Liver (tissue), 8 donors: ENCODE measurements at regions not wholly inside any gene's neighbourhood (a gene's known extent, or its start where the extent isn't known, plus 50 kb on each side); places are given as distances from the start of the nearest gene placed in this dataset.

Experiments
- DNase-seq: peaks from one replicate; pipeline ENCODE4 v3.0.0-alpha.2; 2017; ENCODE audit warnings: low spot score
- H3K27ac ChIP-seq, 2 donors: one replicate each; pipeline ENCODE4 v1.7.0; 2013; ENCODE audit warnings: inconsistent platforms in 2 of 2, low read length in 2 of 2, control low read depth in 1 of 2, low read depth in 1 of 2, mild to moderate bottlenecking in 1 of 2
- H3K27me3 ChIP-seq, 4 donors: one replicate each; pipeline versions ENCODE4 v1.6.1 to v1.7.0; 2013; ENCODE audit warnings: low read length in 3 of 4, inconsistent platforms in 1 of 4, mild to moderate bottlenecking in 1 of 4, moderate library complexity in 1 of 4; ENCODE audit not compliant: control insufficient read depth in 4 of 4, insufficient read depth in 4 of 4
- H3K36me3 ChIP-seq, 4 donors: one replicate each; pipeline versions ENCODE4 v1.6.1 to v1.7.0; 2013; ENCODE audit warnings: low read length in 3 of 4, mild to moderate bottlenecking in 3 of 4, low read depth in 1 of 4, moderate library complexity in 1 of 4; ENCODE audit not compliant: control insufficient read depth in 4 of 4, insufficient read depth in 3 of 4
- H3K4me1 ChIP-seq, 4 donors: one replicate each; pipeline versions ENCODE4 v1.6.1 to v1.7.0; 2013; ENCODE audit warnings: low read length in 3 of 4, mild to moderate bottlenecking in 3 of 4, moderate library complexity in 1 of 4; ENCODE audit not compliant: control insufficient read depth in 4 of 4, insufficient read depth in 4 of 4
- H3K4me3 ChIP-seq, 3 donors: one replicate each; pipeline versions ENCODE4 v1.6.1 to v1.7.0; 2013; ENCODE audit warnings: low read length in 3 of 3, control low read depth in 1 of 3, low read depth in 1 of 3, mild to moderate bottlenecking in 1 of 3
- H3K9ac ChIP-seq, 2 donors: one replicate each; pipeline ENCODE4 v1.7.0; 2013; ENCODE audit warnings: low read length in 2 of 2, mild to moderate bottlenecking in 2 of 2, moderate library complexity in 2 of 2, control low read depth in 1 of 2, low read depth in 1 of 2
- H3K9me3 ChIP-seq, 4 donors: one replicate each; pipeline versions ENCODE4 v1.6.1 to v1.7.0; 2013; ENCODE audit warnings: low read length in 3 of 4; ENCODE audit not compliant: control insufficient read depth in 4 of 4
- CTCF ChIP-seq: fragments of 150-350 bp; IDR thresholded peaks from 2 replicates; pipeline ENCODE4 v1.5.1; 2017; ENCODE audit warnings: improper control_type of control experiment, low read depth, low read length; ENCODE audit not compliant: missing input control
- FOXA1 ChIP-seq: IDR thresholded peaks from 2 replicates; pipeline ENCODE4 v1.6.1; 2016; ENCODE audit warnings: antibody characterized with exemption
- GABPA ChIP-seq, 2 donors: IDR thresholded peaks in 1 of 2; conservative IDR thresholded peaks in 1 of 2; 2 replicates each; pipeline ENCODE4 v1.6.1; 2016; ENCODE audit warnings: antibody characterized with exemption in 2 of 2, mild to moderate bottlenecking in 1 of 2, moderate library complexity in 1 of 2
- HNF4A ChIP-seq, 2 donors: conservative IDR thresholded peaks; 2 replicates each; pipeline ENCODE4 v1.6.1; 2016; ENCODE audit warnings: antibody characterized with exemption in 2 of 2, mild to moderate bottlenecking in 2 of 2
- HNF4G ChIP-seq: IDR thresholded peaks from 2 replicates; pipeline ENCODE4 v1.6.1; 2016; ENCODE audit warnings: antibody characterized with exemption
- JUND ChIP-seq, 2 donors: IDR thresholded peaks; 2 replicates each; pipeline ENCODE4 v1.6.1; 2016; ENCODE audit warnings: antibody characterized with exemption in 2 of 2
- MAX ChIP-seq: IDR thresholded peaks from 2 replicates; pipeline ENCODE4 v1.6.1; 2016; ENCODE audit warnings: antibody characterized with exemption
- NR2F2 ChIP-seq: IDR thresholded peaks from 2 replicates; pipeline ENCODE4 v1.6.1; 2016; ENCODE audit warnings: antibody characterized with exemption
- RAD21 ChIP-seq, 2 donors: IDR thresholded peaks; 2 replicates each; pipeline ENCODE4 v1.6.1; 2016; ENCODE audit warnings: antibody characterized with exemption in 2 of 2, mild to moderate bottlenecking in 2 of 2
- RXRA ChIP-seq, 2 donors: IDR thresholded peaks; 2 replicates each; pipeline ENCODE4 v1.6.1; 2017 to 2018; ENCODE audit warnings: antibody characterized with exemption in 2 of 2, mild to moderate bottlenecking in 1 of 2
- SP1 ChIP-seq: IDR thresholded peaks from 2 replicates; pipeline ENCODE4 v1.6.1; 2018; ENCODE audit warnings: antibody characterized with exemption, mild to moderate bottlenecking
- TAF1 ChIP-seq: conservative IDR thresholded peaks from 2 replicates; pipeline ENCODE4 v1.6.1; 2016; ENCODE audit warnings: antibody characterized with exemption, mild to moderate bottlenecking
- YY1 ChIP-seq: IDR thresholded peaks from 2 replicates; pipeline ENCODE4 v1.6.1; 2016; ENCODE audit warnings: antibody characterized with exemption, mild to moderate bottlenecking
- ZBTB33 ChIP-seq: IDR thresholded peaks from 2 replicates; pipeline ENCODE4 v1.6.1; 2016; ENCODE audit warnings: antibody characterized with exemption
- WGBS: extraction: QIAGEN DNeasy Blood & Tissue Kit; methylation state at CpG from one replicate; pipeline ENCODE4 v1.1.7; 2013; 5-methylcytosine and 5-hydroxymethylcytosine counted together
- TF ChIP-seq, protein P1 (sequence below): IDR thresholded peaks from 2 replicates; pipeline ENCODE4 v1.6.1; 2016; ENCODE audit warnings: antibody characterized with exemption
- TF ChIP-seq, protein P2 (sequence below): IDR thresholded peaks from 2 replicates; pipeline ENCODE4 v1.6.1; 2016; ENCODE audit warnings: antibody characterized with exemption, mild to moderate bottlenecking
- donor health status: healthy.
- donor health status: healthy.
- donor health status: healthy.
- donor health status: healthy.
- donor health status: healthy.

GRCh38 chr10:53009961-53010907 is 237.7 kb upstream of the MBL2 start:
- Histone ChIP-seq H3K27ac (no peak overlapping the region), H3K27me3 (no peaks in the 10 kb centered on the region), H3K4me1 (peaks cover 4 to 19% (median 10%) of the 10 kb centered on the region in 4 donors), H3K4me3 (no peak overlapping the region), H3K36me3 (no peaks in the 10 kb centered on the region), H3K9me3 (no peaks in the 10 kb centered on the region), H3K9ac (no peak overlapping the region)
- TF ChIP-seq HNF4A (conservative IDR thresholded peaks at IDR 0.05) (no peak), CTCF (no peak), JUND (IDR thresholded peaks at IDR 0.05) (no peak), FOXA1 (no peak), YY1 (no peak), TAF1 (no peak), RXRA (IDR thresholded peaks at IDR 0.05) (no peak)
- TF ChIP-seq, protein P1, sequence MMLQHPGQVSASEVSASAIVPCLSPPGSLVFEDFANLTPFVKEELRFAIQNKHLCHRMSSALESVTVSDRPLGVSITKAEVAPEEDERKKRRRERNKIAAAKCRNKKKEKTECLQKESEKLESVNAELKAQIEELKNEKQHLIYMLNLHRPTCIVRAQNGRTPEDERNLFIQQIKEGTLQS, result no peak
- TF ChIP-seq, protein P2, sequence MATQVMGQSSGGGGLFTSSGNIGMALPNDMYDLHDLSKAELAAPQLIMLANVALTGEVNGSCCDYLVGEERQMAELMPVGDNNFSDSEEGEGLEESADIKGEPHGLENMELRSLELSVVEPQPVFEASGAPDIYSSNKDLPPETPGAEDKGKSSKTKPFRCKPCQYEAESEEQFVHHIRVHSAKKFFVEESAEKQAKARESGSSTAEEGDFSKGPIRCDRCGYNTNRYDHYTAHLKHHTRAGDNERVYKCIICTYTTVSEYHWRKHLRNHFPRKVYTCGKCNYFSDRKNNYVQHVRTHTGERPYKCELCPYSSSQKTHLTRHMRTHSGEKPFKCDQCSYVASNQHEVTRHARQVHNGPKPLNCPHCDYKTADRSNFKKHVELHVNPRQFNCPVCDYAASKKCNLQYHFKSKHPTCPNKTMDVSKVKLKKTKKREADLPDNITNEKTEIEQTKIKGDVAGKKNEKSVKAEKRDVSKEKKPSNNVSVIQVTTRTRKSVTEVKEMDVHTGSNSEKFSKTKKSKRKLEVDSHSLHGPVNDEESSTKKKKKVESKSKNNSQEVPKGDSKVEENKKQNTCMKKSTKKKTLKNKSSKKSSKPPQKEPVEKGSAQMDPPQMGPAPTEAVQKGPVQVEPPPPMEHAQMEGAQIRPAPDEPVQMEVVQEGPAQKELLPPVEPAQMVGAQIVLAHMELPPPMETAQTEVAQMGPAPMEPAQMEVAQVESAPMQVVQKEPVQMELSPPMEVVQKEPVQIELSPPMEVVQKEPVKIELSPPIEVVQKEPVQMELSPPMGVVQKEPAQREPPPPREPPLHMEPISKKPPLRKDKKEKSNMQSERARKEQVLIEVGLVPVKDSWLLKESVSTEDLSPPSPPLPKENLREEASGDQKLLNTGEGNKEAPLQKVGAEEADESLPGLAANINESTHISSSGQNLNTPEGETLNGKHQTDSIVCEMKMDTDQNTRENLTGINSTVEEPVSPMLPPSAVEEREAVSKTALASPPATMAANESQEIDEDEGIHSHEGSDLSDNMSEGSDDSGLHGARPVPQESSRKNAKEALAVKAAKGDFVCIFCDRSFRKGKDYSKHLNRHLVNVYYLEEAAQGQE, result no peak
- DNase-seq, result no peak
- WGBS, result 78% methylated on average over 4 of the region's 4 CpGs

DNA sequence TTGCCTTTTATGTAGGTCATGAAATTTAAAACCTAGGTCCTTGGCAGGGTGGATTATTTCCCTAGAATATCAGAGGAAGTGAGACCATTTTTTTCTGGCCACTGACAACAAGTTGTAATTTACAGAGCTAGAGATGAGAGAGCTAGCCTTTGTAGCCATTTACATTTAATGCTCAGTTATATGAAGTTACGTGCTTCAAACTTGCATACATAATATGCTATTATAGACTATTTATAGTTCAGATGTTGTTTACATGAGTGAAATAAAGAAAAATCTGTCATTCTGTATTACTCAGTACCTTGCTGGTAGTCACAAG is 234.9 kb upstream of the MBL2 start:
- H3K9ac ChIP-seq, result no peak overlapping the region
- no peak overlapping the region for H3K27ac ChIP-seq
- no peaks in the 10 kb centered on the region for H3K27me3 ChIP-seq
- peaks cover 4 to 19% (median 10%) of the 10 kb centered on the region in 4 donors for H3K4me1 ChIP-seq
- no peaks in the 10 kb centered on the region for H3K9me3 ChIP-seq
- 94% methylated on average over 1 of the region's 1 CpG for WGBS
- no peak for DNase-seq
- no peaks in the 10 kb centered on the region for H3K36me3 ChIP-seq
- H3K4me3 ChIP-seq, result no peak overlapping the region
- TF ChIP-seq NR2F2, result no peak
- no peak for TF ChIP-seq TAF1
- no peak for TF ChIP-seq CTCF
- no peak for TF ChIP-seq FOXA1
- TF ChIP-seq, protein P1, result no peak
- no peak for TF ChIP-seq SP1
- TF ChIP-seq, protein P2, result no peak
- TF ChIP-seq ZBTB33, result no peak
- no peak for TF ChIP-seq RAD21 (IDR thresholded peaks at IDR 0.05)
- TF ChIP-seq JUND (IDR thresholded peaks at IDR 0.05), result no peak
- no peak for TF ChIP-seq MAX
- no peak for TF ChIP-seq GABPA (IDR thresholded peaks at IDR 0.05 in 1 of 2, conservative IDR thresholded peaks at IDR 0.05 in 1 of 2)
- no peak for TF ChIP-seq HNF4G
